GM19240 (cell line): ENCODE measurements at regions not wholly inside any gene's neighbourhood (a gene's known extent, or its start where the extent isn't known, plus 50 kb on each side); places are given as distances from the start of the nearest gene placed in this dataset.
"Not testable (repeated sequence)": the region's sequence is repeated elsewhere in the genome, so short reads cannot be mapped to it uniquely, and the experiment has no call there.

Experiments
- DNase-seq: peaks from one replicate; pipeline ENCODE4 v3.0.0; 2011; ENCODE audit warnings: low spot score; ENCODE audit not compliant: insufficient read length

DNA sequence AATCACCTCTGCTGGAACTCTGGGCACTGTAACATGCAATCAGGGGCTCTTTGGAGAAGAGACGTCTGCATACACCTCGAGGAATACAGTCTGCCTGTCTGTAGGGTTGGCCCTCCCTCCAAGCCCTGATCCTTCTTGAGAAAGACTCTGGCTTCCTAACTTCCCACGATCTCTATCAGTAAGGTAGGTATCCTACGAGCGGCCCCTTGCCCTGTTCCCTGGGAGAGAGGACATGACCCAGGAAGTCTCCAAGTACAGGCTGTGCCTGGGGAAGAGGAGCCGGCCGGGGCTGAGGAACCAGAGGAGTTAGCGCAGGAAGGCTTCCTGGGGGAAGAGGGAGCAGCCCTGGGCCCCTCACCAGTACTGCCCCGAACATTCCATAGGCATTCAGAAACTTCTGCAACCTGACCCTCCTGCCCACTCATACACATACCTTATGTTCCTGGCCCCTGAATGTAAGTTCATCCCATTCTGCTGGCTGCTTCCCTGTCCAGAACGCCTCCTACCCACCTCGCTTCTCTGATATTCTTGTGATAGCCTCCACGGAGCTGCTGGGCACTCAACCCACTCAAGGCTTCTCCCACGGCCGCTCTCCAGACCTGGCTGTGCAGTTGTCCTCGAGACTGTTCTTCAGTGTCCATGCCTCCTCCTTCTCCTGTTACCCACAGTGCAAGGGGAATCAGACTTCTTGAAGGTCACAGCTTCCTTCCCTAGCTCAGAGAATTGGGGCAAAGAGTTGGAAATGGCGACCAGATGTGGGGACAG, 116.1 kb downstream of the CYP26B1 start:
- no peak for DNase-seq

DNA sequence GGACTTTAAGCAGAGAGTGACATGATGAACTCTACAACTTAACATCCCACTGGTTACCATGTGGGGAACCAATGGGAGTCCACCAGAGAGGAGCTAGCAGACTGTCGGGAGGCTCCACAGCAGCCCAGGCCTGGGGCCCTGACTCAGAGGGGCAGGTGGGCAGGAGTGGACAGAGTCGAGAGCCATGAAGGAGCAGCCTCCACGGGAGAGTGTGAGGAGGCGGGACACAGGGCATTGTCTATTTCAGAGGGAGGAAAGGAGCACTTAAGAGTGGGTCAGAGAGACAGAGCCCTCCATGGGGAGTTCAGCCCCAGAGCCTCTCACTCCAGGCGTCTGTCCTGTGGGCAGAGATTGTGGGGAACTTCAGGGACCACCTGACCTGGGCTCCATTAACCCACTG, 118.7 kb downstream of the CYP26B1 start:
- no peak for DNase-seq

DNA sequence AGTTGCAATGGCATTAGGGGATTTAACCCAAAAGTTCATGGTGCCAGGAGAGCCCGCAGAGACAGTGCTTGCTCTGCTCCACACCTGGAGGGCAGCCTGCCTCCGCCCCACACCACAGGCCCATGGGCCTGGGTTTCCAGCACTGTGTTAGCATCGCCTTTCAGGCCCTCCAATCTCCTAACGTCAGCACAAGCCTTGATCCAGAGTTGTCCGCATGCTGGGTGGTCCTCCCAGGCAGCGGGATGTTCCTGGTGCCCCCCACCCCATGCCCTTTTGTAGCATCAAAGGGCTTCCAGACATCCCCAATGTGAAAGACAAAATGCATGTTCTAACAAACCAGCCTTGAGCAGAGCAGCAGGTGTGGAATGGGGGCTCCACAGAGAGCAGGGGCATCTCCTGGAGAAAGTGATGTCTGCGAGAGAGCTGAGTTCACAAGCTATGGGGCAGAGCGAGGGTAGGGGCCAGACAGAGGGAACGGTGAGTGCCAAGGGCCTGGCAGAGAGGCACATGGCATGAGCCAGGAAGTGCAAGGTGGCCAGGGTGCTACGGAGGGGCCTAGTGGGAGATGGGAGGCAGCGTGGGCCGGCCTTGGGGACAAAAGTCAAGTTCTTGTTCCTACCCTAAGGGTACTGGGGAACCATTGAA, 119.2 kb downstream of the CYP26B1 start:
- no peak for DNase-seq

DNA sequence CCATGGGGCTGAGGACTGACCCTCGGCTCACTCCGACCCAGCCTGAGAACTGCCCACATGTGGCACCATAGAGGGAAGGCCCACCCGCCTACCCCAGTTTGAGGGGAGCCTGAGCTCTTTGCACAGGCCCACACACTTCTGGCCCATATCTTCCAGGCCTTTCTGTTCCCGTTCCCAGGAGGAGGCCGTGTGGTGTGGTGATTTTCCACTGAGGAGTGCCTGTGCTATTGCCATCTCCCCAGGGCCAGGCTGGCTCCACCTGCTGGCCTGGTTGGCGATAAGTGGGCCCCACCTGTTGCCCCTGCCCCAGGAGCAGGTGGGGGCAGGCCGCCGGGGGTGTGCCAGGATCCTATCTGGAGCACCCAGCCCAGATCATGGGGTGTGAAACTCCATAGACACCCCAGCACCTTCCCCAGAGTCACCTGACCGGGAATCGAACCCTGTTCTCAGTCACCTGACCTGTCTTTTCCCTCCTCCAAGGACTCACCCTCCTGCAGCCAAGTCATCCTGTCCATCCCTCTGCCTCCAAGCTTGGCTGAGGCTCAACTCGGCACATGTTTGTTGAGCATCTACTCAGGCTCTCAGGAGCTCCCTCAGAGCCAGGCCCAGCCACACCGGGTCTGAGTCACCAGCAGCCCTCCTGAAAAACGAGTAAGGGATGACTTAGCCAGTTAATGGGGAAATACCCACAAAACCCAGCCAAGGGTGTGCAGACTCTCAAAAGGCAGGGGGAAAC, 120.1 kb downstream of the CYP26B1 start:
- no peak for DNase-seq

DNA sequence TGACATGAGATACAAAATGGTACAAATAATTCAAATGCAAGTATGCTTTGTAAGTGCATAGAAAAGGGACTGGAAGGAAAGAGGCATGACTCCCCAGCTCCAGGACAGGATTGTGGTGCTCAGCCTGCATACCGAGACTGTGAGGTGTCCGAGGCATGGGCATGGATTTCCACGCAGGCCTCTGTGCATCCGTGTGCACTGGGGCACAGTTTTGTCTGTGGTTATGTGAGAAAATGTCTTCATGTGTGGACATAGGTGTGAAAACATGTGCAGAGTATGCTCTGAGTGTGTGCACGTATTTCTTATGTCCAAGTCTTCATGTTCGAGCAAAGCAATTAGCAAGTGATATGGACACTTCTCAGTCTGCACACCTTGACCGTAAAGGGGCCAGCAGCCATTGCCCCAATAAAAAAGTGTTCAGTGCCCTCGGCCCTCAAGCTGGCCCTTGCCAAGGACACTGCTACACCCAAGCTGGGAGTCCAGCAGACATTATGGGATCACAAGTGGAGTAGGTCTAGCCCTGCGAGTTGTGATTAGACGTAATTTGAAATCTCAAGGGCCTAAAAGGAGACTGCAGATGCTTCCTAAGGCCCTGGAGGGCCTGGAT, 120.7 kb downstream of the CYP26B1 start:
- DNase-seq: no peak

DNA sequence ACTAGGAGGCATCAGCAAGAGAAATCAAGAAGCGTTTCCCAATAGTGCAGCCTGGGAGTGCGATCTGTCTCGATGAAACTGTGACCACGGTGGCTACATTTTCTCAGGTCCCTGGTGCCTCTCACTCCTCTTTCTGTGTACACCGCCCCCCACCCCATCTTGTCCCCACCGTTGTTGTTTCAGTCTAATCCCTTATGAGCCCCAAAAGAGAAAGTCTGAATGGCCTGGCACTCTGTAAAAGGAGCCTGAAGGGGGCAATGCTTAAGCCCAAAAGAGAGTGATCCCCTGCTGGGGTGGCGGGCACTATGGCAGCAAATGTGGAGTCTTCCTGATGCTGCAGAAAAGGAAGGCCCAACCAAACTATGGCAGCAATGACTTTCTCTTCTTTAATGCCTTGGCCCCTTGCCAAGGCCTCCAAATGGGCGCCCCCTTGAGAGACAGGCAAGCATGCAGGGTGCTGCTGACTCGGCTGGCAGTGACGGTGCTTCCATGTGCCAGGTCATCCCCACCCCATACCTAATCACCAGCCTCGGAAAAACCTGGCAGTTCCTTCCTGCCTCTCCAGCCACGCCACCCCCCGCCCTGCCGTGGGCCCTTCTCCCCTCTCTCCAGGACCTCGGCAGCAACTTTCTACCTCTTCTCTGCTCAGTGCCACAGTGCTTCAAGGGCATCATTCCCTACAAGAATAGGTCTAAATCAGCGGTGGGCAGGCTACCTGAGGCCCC, 123.0 kb downstream of the CYP26B1 start:
- DNase-seq: no peak

DNA sequence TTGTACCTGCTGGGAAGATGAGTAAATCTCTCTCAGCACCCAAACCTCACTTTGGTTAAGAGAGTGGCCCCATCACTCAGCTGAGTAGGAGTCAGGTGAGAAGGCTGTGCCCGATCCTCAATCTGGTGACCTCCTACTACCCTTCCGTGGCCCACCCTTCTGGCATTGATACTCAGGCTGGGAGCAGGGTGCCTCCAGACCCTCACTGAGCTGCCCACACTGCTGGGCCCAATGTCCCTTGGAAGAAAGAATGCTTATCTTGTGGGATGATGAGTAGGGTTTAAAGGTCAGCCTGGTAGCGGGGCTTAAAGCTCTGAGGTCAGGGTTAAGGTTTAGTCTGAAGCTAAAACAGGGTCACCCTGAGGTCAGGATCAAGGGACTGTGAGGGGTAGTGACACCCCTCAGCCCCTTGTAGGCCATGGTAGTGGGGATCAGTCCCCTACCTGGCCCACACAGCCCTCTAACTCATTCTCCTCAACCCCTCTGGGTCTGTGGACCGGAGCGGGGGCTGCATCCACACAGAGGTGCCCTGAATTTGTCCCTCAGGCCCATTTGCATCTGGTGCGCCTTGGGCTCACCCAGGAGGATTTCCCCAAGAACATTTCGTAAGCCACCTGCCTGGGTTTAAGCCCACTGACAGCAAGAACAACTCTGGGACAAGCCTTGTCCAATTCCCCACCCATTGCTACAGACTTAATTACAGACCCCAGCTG, 123.8 kb downstream of the CYP26B1 start:
- no peak for DNase-seq

DNA sequence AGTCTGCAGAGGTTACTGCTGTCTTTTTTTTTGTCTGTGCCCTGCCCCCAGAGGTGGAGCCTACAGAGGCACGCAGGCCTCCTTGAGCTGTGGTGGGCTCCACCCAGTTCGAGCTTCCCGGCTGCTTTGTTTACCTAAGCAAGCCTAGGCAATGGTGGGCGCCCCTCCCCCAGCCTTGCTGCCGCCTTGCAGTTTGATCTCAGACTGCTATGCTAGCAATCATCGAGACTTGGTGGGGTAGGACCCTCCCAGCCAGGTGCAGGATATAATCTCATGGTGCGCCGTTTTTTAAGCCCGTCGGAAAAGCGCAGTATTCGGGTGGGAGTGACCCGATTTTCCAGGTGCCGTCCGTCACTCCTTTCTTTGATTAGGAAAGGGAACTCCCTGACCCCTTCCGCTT, 126.3 kb downstream of the CYP26B1 start:
- not testable (repeated sequence) for DNase-seq

DNA sequence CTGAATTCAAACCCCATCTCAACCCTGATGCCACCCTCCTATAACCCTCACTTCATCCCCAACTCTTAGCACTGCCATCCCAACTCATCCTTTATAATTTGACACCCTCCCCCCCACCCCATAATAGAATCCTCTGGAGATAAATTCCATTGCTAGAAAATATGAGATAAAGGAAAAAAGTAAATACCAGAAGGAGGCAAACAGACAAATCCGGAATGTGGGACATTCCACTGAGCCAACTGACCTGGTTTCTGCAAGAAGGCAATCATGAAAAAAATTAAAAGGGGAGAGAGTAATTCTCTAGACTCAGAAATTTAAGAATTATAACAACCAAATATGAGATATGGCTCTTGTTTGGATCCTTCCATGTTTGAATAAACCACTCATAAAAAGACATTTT, 132.4 kb downstream of the CYP26B1 start:
- DNase-seq: no peak

DNA sequence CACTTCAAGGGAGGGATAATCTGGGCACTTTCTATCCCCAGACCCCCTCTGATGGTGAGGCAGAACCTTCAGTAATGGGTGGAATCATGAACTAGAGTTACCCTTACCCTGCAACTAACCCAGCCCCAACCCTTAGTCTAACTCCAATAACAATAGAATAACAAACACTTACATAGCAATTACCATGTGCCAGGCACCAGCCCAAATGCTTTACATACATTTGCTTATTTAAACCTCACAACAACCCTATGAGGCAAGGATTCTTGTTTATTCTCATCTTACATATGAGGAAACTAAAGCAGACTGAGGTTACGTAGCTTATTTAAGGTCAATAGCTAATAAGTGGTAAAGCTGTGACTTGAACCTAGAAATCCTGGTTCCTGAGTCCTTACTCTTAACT, 132.8 kb downstream of the CYP26B1 start:
- DNase-seq: no peak

DNA sequence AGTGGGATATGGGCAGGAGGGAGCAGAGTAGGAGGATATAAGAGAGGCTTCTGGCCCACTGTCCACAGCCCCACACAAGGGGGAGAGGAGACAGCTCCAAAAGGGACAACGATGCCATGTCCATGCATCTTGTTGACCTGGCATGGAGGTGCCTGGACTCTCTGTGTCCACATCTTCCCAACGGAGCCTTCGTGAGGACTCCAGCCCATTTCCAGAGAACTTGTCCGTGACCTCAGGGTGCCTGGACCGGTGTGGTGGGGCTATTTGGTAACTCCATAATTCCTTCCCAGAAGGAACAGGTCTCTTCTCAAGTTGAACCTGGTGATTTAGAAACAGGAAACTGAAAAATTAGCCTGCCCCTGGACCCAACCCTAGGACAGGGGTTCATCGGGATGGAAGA, 133.9 kb downstream of the CYP26B1 start:
- DNase-seq: no peak

DNA sequence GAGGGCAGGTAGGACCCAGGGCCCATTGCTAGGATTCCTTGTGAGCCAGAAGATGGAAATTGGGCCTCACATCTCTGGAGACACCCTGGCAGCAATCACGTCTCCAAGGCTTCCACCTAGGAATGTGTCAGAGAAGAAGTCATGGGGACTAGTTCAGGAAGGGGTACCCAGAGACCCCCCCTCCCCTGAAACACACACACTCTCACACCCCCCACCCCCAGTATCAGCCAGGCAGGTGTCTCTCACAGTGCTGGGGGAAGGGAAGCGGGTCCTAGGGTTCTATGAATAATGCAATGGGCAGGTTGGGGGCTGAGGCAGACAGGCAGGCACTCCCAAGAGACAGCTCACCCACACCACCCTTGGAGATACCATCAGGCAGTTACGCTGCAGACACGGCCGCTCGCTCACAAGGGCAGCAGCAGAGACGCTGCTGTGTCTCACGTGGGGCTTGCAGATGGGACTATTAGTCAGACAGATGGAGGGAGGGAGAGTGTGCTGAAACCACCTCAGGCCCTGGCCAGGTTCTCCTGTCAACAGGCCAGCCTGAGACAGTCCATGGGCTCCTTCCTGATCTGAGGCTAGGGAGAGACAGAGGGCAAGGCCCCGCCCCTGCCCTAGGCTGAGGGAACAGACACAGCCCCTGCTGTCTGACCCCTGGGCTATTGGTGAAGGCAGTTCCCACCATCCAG, 134.6 kb downstream of the CYP26B1 start:
- DNase-seq: no peak

DNA sequence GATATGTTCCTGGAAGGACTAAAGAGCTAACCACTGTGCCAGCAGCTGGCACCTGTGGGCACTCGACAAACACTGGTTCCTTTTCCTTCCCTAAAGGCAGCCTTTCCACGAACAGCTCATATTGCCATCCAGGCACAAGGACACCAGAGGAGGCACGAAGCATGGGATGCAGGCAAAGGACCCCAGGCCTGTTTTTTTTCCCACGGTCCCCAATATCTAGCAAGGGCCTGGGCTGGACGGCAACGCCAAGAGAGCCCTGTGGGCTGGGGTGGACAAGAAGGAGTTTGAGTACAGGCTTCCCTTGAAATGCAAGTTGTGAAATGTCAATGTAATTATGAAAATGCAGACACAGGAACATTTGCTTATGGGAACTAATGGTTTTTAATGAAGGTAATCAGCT, 135.9 kb downstream of the CYP26B1 start:
- DNase-seq: no peak

DNA sequence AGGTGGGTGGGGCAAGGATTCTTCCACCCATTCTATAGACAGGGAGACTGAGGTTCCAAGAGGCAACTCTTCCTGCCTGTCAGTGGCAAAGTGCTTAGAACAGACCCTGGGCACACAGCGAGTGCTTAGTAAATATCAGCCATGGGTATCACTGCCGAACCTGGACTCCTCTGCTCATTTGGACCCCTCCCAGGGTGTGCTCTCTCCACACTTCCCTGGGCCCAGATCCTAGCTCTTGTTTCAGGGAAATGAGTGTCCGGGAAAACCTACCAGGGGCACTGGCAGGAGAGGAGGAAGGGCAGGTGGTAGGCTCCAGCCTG, 136.3 kb downstream of the CYP26B1 start:
- DNase-seq: no peak

DNA sequence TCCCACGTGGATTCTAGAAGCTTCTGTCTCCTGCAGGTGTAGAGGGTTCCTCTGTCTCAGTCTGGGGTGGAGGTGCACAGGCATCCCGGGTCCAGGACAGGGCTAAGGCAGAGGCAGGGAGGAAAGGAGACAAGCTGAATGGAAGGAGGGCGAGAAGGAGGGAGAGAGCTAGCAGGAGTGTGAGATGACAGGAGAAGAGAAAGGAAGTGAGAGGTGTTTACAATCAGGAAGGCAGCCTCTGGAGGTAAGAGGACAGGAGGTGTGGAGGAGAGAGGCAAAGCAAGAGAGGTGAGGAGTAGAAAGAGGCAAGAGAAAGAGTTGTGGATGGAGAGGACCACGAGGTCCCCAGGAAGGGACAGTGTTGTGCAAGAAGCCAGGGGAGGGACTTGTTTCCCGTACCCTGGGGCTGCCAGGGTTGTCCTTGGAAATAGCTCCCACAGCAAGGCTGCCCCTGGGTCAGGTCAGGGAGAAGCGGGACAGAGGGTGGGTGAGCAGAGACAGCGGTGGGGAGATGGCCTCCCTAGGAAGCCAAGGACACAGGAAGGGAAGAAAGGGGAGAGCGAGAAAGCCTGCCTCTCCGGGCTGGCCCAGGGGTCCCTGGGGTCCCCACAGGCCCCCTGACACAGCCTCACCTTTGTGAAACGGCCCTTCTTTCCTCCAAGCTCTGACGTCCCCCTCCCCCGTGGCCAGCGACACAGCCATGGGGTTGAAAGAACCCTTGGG, 136.9 kb downstream of the CYP26B1 start:
- no peak for DNase-seq

DNA sequence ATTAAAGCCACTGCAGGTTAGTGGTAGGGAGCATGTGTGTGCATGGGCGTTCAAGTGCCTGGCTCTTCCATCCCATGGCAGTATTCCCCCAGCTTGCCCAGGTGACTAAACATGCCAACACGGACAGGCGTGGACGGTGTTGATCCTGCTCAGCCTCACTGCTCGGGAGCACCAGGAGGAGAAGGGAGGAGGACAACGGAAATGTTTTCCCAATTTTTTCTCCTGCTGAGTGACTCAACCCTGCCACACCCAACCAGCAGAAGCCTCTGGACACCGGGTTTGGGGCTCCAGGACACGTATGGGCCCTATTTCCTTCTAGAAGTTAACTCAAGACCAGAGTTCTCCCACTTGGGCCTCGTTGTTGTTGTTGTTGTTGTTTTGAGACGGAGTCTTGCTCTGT, 139.1 kb downstream of the CYP26B1 start:
- DNase-seq: no peak

DNA sequence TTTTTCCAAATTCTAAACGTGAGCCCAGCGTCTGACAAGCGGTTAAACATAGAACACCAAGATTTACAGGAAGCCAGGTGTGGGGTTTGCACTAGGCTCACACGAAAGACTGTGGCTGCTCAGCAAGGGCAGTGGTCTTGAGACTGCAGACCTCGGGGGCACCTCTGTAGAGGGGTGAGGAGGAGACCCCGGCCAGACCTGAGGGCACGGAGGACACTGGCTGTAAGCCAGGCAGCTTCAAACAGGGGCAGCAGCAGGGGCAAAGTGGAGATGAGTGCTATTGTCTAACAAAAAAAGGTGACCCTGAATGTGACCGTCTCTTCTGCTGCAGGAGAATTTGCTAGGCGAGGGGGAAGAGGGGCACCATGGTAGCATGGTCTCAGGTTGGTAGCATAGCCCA, 140.3 kb downstream of the CYP26B1 start:
- no peak for DNase-seq

DNA sequence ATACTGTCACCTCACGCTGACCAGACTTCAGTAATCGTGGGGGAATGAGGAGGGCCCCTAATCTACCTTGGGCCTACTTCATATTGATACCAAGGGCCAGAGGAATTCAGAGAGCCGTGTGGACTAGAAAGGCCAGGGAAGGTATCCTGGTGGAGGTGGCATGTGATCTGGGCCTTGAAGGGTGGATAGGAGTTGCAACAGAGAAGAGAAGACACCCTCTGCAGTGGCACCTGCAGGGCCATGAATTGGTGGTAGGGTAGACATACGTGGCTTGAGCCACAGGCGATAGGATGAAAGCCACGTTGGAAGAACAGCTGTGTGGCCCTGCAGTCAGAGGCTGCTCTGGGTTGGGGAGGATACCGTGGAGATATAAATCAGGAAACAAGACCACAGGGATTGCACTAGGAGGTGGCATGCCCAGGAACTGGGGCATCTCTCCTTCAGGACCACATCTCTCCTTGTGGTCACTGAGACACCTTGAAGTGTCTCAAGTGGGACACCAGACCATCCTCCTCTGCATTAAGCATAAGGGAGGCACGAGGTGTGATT, 141.4 kb downstream of the CYP26B1 start:
- DNase-seq: no peak

DNA sequence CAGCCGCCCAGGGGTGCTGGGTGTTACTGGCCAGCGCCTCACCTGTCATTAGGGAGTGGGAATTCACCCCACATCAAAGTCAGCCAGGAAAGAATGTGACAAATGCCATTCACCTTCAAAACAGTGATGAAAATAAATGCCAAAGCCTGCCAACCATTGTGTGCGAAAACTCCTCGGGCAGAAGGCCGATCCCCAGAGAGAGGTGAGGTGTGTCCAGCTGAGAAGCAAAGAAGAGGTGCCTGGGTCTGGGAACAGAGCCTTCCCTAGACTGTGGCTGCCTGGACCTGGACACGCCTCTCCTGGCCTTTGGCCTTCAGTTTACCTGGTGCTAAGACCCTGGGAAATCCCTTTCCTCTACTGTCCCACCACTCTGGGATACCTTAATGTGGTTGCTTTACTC, 142.7 kb downstream of the CYP26B1 start:
- DNase-seq: no peak
